SK-N-SH (cell line): ENCODE measurements at regions not wholly inside any gene's neighbourhood (a gene's known extent, or its start where the extent isn't known, plus 50 kb on each side); places are given as distances from the start of the nearest gene placed in this dataset.
"Not testable (repeated sequence)": the region's sequence is repeated elsewhere in the genome, so short reads cannot be mapped to it uniquely, and the experiment has no call there.

Source experiments
- CTCF ChIP-seq: fragments of 200-600 bp; sonication (generic); IDR thresholded peaks from 2 replicates; pipeline ENCODE4 v1.6.1; 2017; ENCODE audit warnings: antibody characterized with exemption, mild to moderate bottlenecking, moderate library complexity
- RFX5 ChIP-seq: IDR thresholded peaks from 2 replicates; pipeline ENCODE4 v1.6.1; 2012; ENCODE audit warnings: mild to moderate bottlenecking, improper control_type of control experiment, low read length
- RXRA ChIP-seq: IDR thresholded peaks from 2 replicates; pipeline ENCODE4 v1.4.0; 2012; ENCODE audit warnings: low read depth, mild to moderate bottlenecking, borderline replicate concordance
- SMC3 ChIP-seq: IDR thresholded peaks from 2 replicates; pipeline ENCODE4 v1.6.1; 2012; ENCODE audit warnings: low read depth, low read length, improper control_type of control experiment
- ZBTB33 ChIP-seq: IDR thresholded peaks from 2 replicates; pipeline ENCODE4 v1.4.0; 2012; ENCODE audit warnings: low read depth, borderline replicate concordance

GRCh38 chr14:106359157-106359887 is 832.9 kb downstream of the TMEM121 start:
- peak; percentile 48 for TF ChIP-seq CTCF
- TF ChIP-seq RFX5, SMC3, ZBTB33, RXRA: not testable (repeated sequence)
